ENCODE measurements at regions not wholly inside any gene's neighbourhood (a gene's known extent, or its start where the extent isn't known, plus 50 kb on each side); places are given as distances from the start of the nearest gene placed in this dataset.

GRCh38 chr3:180131169-180131568 is 94.4 kb upstream of the PEX5L start:
- ATAC-seq = no peak
- in situ Hi-C loops (cut with MboI; ENCODE audit: low sequenced_read_pairs in 4 of 4) = no loop called here

GRCh38 chr3:180135101-180135500 is 98.4 kb upstream of the PEX5L start:
- TF ChIP-seq CTCF (IDR thresholded peaks at IDR 0.05 in 4 of 5, conservative IDR thresholded peaks at IDR 0.05 in 1 of 5) (no peak), POLR2A (IDR thresholded peaks at IDR 0.05) (no peak)
- Histone ChIP-seq H3K4me1 (no peaks in the 10 kb centered on the region), H3K27me3 (no peaks in the 10 kb centered on the region), H3K9me3 (no peaks in the 10 kb centered on the region), H3K4me3 (no peak overlapping the region), H3K36me3 (no peaks in the 10 kb centered on the region), H3K27ac (no peak overlapping the region)
- in situ Hi-C loops (cut with MboI; ENCODE audit: low sequenced_read_pairs in 4 of 4) = no loop called here
- no peak for DNase-seq
- intact Hi-C loops (cut with DNase I; ENCODE audit: low total_unique reads) = no loop called here
- no peak for ATAC-seq

More at GRCh38 chr3:180131169-180131568, 94.4 kb upstream of the PEX5L start:
- H3K27me3 ChIP-seq = no peaks in the 10 kb centered on the region
- H3K27ac ChIP-seq = no peak overlapping the region
- DNase-seq = no peak
- intact Hi-C loops (cut with DNase I; ENCODE audit: low total_unique reads) = no loop called here
- TF ChIP-seq POLR2A (IDR thresholded peaks at IDR 0.05) = no peak
- TF ChIP-seq CTCF (IDR thresholded peaks at IDR 0.05 in 4 of 5, conservative IDR thresholded peaks at IDR 0.05 in 1 of 5) = no peak
- H3K9me3 ChIP-seq = no peaks in the 10 kb centered on the region
- no peaks in the 10 kb centered on the region for H3K4me1 ChIP-seq
- no peak overlapping the region for H3K4me3 ChIP-seq
- no peaks in the 10 kb centered on the region for H3K36me3 ChIP-seq

GRCh38 chr3:180138871-180139270 is 102.1 kb upstream of the PEX5L start:
- Histone ChIP-seq H3K4me3 (no peak overlapping the region), H3K4me1 (no peaks in the 10 kb centered on the region), H3K27ac (no peak overlapping the region), H3K27me3 (no peaks in the 10 kb centered on the region), H3K9me3 (no peaks in the 10 kb centered on the region), H3K36me3 (no peaks in the 10 kb centered on the region)
- in situ Hi-C loops (cut with MboI; ENCODE audit: low sequenced_read_pairs in 4 of 4) = no loop called here
- DNase-seq = no peak
- no peak for TF ChIP-seq POLR2A (IDR thresholded peaks at IDR 0.05)
- no peak for TF ChIP-seq CTCF (IDR thresholded peaks at IDR 0.05 in 4 of 5, conservative IDR thresholded peaks at IDR 0.05 in 1 of 5)
- no peak for ATAC-seq
- intact Hi-C loops (cut with DNase I; ENCODE audit: low total_unique reads) = no loop called here

GRCh38 chr3:180142041-180142440 is 105.3 kb upstream of the PEX5L start:
- Histone ChIP-seq H3K4me3 (no peak overlapping the region), H3K9me3 (no peaks in the 10 kb centered on the region), H3K4me1 (no peaks in the 10 kb centered on the region), H3K36me3 (no peaks in the 10 kb centered on the region), H3K27ac (no peak overlapping the region), H3K27me3 (no peaks in the 10 kb centered on the region)
- in situ Hi-C loops (cut with MboI; ENCODE audit: low sequenced_read_pairs in 4 of 4) (no loop called here), intact Hi-C loops (cut with DNase I; ENCODE audit: low total_unique reads) (no loop called here)
- DNase-seq (no peak), ATAC-seq (no peak)
- TF ChIP-seq CTCF (IDR thresholded peaks at IDR 0.05 in 4 of 5, conservative IDR thresholded peaks at IDR 0.05 in 1 of 5) (no peak), POLR2A (IDR thresholded peaks at IDR 0.05) (no peak)

GRCh38 chr3:180142472-180142871 is 105.7 kb upstream of the PEX5L start:
- intact Hi-C loops (cut with DNase I; ENCODE audit: low total_unique reads) = no loop called here
- no peak for TF ChIP-seq CTCF (IDR thresholded peaks at IDR 0.05 in 4 of 5, conservative IDR thresholded peaks at IDR 0.05 in 1 of 5)
- TF ChIP-seq POLR2A (IDR thresholded peaks at IDR 0.05) = no peak
- no peak overlapping the region for H3K27ac ChIP-seq

More at GRCh38 chr3:180142472-180142871, 105.7 kb upstream of the PEX5L start:
- Histone ChIP-seq H3K27me3 (no peaks in the 10 kb centered on the region), H3K9me3 (no peaks in the 10 kb centered on the region), H3K4me3 (no peak overlapping the region), H3K4me1 (no peaks in the 10 kb centered on the region), H3K36me3 (no peaks in the 10 kb centered on the region)
- DNase-seq = no peak
- in situ Hi-C loops (cut with MboI; ENCODE audit: low sequenced_read_pairs in 4 of 4) = no loop called here
- no peak for ATAC-seq
